H9 (cell line): ENCODE measurements at regions not wholly inside any gene's neighbourhood (a gene's known extent, or its start where the extent isn't known, plus 50 kb on each side); places are given as distances from the start of the nearest gene placed in this dataset.
A peak's percentile ranks its signal among the peaks of the same experiment; 100 is the strongest.

Experiments used
- DNase-seq: peaks from one replicate; pipeline ENCODE4 v3.0.0-alpha.2; 2017
- H2AFZ ChIP-seq: one replicate; pipeline ENCODE4 v1.6.1; 2013; ENCODE audit warnings: mild to moderate bottlenecking, low read length, control low read depth, moderate library complexity
- H2AK5ac ChIP-seq: 2 replicates; pipeline ENCODE4 v1.6.1; 2013; ENCODE audit warnings: low read length, control low read depth, mixed read lengths; ENCODE audit not compliant: insufficient read length
- H2BK120ac ChIP-seq: one replicate; pipeline ENCODE4 v1.6.1; 2013; ENCODE audit warnings: low read depth, mild to moderate bottlenecking, low read length, control low read depth, inconsistent platforms; ENCODE audit not compliant: poor library complexity, severe bottlenecking
- H2BK12ac ChIP-seq: 2 replicates; pipeline ENCODE4 v1.6.1; 2013; ENCODE audit warnings: low read length, control low read depth, mixed read lengths, low read depth; ENCODE audit not compliant: insufficient read length
- H2BK15ac ChIP-seq: 2 replicates; pipeline ENCODE4 v1.6.1; 2013; ENCODE audit warnings: low read depth, low read length, control low read depth
- H2BK20ac ChIP-seq: one replicate; pipeline ENCODE4 v1.6.1; 2013; ENCODE audit warnings: low read depth, mild to moderate bottlenecking, low read length, control low read depth, inconsistent platforms; ENCODE audit not compliant: poor library complexity, severe bottlenecking
- H2BK5ac ChIP-seq: 2 replicates; pipeline ENCODE4 v1.6.1; 2013; ENCODE audit warnings: low read length, control low read depth, mixed read lengths; ENCODE audit not compliant: insufficient read length
- H3K14ac ChIP-seq: 2 replicates; pipeline ENCODE4 v1.6.1; 2013; ENCODE audit warnings: low read length, control low read depth; ENCODE audit not compliant: insufficient read depth
- H3K18ac ChIP-seq: 2 replicates; pipeline ENCODE4 v1.6.1; 2013; ENCODE audit warnings: low read depth, mild to moderate bottlenecking, mixed read lengths, low read length, control low read depth; ENCODE audit not compliant: insufficient read length
- H3K23ac ChIP-seq: 2 replicates; pipeline ENCODE4 v1.6.1; 2013; ENCODE audit warnings: low read length, control low read depth, mixed read lengths, low read depth; ENCODE audit not compliant: insufficient read length
- H3K23me2 ChIP-seq: 2 replicates; pipeline ENCODE4 v1.6.1; 2013; ENCODE audit warnings: low read depth, mild to moderate bottlenecking, mixed read lengths, low read length, control low read depth; ENCODE audit not compliant: insufficient read length, poor library complexity, severe bottlenecking
- H3K27ac ChIP-seq: 2 replicates; pipeline ENCODE4 v1.5.1; 2013; ENCODE audit warnings: low read length, control low read depth, mixed read lengths, low read depth; ENCODE audit not compliant: insufficient read length
- H3K27me3 ChIP-seq: 2 replicates; pipeline ENCODE4 v1.6.1; 2013; ENCODE audit warnings: low read length, control low read depth, inconsistent platforms; ENCODE audit not compliant: insufficient read depth
- H3K4ac ChIP-seq: 2 replicates; pipeline ENCODE4 v1.6.1; 2013; ENCODE audit warnings: low read depth, mild to moderate bottlenecking, control low read depth, inconsistent platforms, low read length, moderate library complexity
- H3K4me1 ChIP-seq: 2 replicates; pipeline ENCODE4 v1.6.1; 2013; ENCODE audit warnings: low read length, control low read depth, inconsistent platforms; ENCODE audit not compliant: insufficient read depth
- H3K4me2 ChIP-seq: 2 replicates; pipeline ENCODE4 v1.6.1; 2013; ENCODE audit warnings: low read length, control low read depth, mixed read lengths; ENCODE audit not compliant: insufficient read length, insufficient read depth
- H3K56ac ChIP-seq: 2 replicates; pipeline ENCODE4 v1.6.1; 2013; ENCODE audit warnings: low read depth, mild to moderate bottlenecking, mixed read lengths, low read length, control low read depth; ENCODE audit not compliant: insufficient read length
- H3K79me1 ChIP-seq: 2 replicates; pipeline ENCODE4 v1.6.1; 2013; ENCODE audit warnings: low read depth, mild to moderate bottlenecking, moderate library complexity, low read length, control low read depth, inconsistent platforms; ENCODE audit not compliant: insufficient read depth, poor library complexity, severe bottlenecking
- H3K79me2 ChIP-seq: 2 replicates; pipeline ENCODE4 v1.6.1; 2013; ENCODE audit warnings: low read length, control low read depth, inconsistent platforms; ENCODE audit not compliant: insufficient read depth
- H3K9ac ChIP-seq: 2 replicates; pipeline ENCODE4 v1.6.1; 2013; ENCODE audit warnings: low read length, control low read depth, mixed read lengths; ENCODE audit not compliant: insufficient read length; ENCODE audit errors: extremely low read depth
- H3K9me3 ChIP-seq: one replicate; pipeline ENCODE4 v1.6.1; 2013; ENCODE audit warnings: low read depth, low read length, inconsistent platforms; ENCODE audit not compliant: control insufficient read depth
- H3T11ph ChIP-seq: one replicate; pipeline ENCODE4 v1.6.1; 2013; ENCODE audit warnings: mild to moderate bottlenecking, low read length, control low read depth, inconsistent platforms
- H4K20me1 ChIP-seq: one replicate; pipeline ENCODE4 v1.6.1; 2013; ENCODE audit not compliant: control insufficient read depth, insufficient read length, insufficient read depth
- H4K5ac ChIP-seq: 2 replicates; pipeline ENCODE4 v1.6.1; 2013; ENCODE audit warnings: low read depth, mild to moderate bottlenecking, mixed read lengths, low read length, control low read depth; ENCODE audit not compliant: insufficient read length
- H4K8ac ChIP-seq: replicated peaks from 2 replicates; pipeline ENCODE4 v1.6.1; 2013; ENCODE audit warnings: low read length, control low read depth, mixed read lengths, low read depth; ENCODE audit not compliant: insufficient read length
- H4K91ac ChIP-seq: 2 replicates; pipeline ENCODE4 v1.6.1; 2013; ENCODE audit warnings: low read depth, mild to moderate bottlenecking, moderate library complexity, mixed read lengths, low read length, control low read depth; ENCODE audit not compliant: insufficient read length
- H3K27ac Mint-ChIP-seq, 3 experiments: 2 replicates in 2 of 3; 3 replicates in 1 of 3; pipeline ENCODE4 v1.8.0; 2020 to 2021; ENCODE audit warnings: mixed read lengths in 3 of 3, mild to moderate bottlenecking in 1 of 3, moderate library complexity in 1 of 3
- H3K27me3 Mint-ChIP-seq: 2 replicates; pipeline ENCODE4 v1.8.0; 2021; ENCODE audit warnings: low read depth, mild to moderate bottlenecking, moderate library complexity, mixed read lengths
- H3K36me3 Mint-ChIP-seq, 3 experiments: 2 replicates in 2 of 3; 3 replicates in 1 of 3; pipeline ENCODE4 v1.8.0; 2020 to 2021; ENCODE audit warnings: low read depth in 3 of 3, mixed read lengths in 3 of 3; ENCODE audit not compliant: insufficient read depth in 1 of 3
- H3K4me1 Mint-ChIP-seq, 2 experiments: 2 replicates each; pipeline ENCODE4 v1.8.0; 2020; ENCODE audit warnings: mixed read lengths in 2 of 2
- H3K4me3 Mint-ChIP-seq, 2 experiments: 2 replicates in 1 of 2; 3 replicates in 1 of 2; pipeline ENCODE4 v1.8.0; 2020 to 2021; ENCODE audit warnings: mild to moderate bottlenecking in 2 of 2, mixed read lengths in 2 of 2, moderate library complexity in 1 of 2
- H3K9me3 Mint-ChIP-seq, 2 experiments: 2 replicates in 1 of 2; 3 replicates in 1 of 2; pipeline ENCODE4 v1.8.0; 2020; ENCODE audit warnings: mild to moderate bottlenecking in 2 of 2, mixed read lengths in 2 of 2, moderate library complexity in 1 of 2
- WGBS: extraction: QIAGEN DNeasy Blood & Tissue Kit; methylation state at CpG from one replicate; pipeline ENCODE4 v1.1.7; 2013; ENCODE audit warnings: missing lambda C conversion rate, low lambda C conversion rate, mixed read lengths; ENCODE audit not compliant: insufficient read length; ENCODE audit errors: extremely low coverage; 5-methylcytosine and 5-hydroxymethylcytosine counted together
- TF ChIP-seq, protein P1 (sequence below): fragments of 200-600 bp; sonication (generic); conservative IDR thresholded peaks from 3 replicates; pipeline ENCODE4 v1.8.0; 2021; ENCODE audit warnings: antibody characterized with exemption, mild to moderate bottlenecking

DNA sequence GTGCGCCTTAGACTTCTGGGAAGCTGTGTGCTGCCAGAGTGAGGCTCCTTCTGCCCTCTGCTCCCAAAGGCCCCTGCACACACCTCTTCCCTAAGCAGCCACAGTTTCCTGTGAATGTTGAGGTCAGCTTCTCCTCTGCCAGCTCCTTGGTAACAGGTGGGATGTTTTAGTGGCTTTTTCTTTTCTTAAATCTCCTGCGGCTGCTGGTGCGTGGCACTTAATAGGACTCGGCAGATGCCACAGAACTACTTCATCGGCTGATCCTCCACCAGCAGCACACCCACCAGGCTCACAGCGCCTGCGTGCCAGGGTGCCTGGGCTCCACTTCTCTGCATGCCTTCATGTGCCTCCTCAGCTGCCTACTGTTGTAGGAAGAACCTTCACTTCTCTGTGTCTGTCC is 87.8 kb downstream of the RCN1 start:
- Mint-ChIP-seq H3K4me1 (peaks cover 9 to 11% of the 10 kb centered on the region in 2 experiments; a peak in 3 of 4 replicates), H3K9me3 (no peaks in the 10 kb centered on the region), H3K27me3 (peaks cover 5% of the 10 kb centered on the region; the same call in 1 of the 2 replicates), H3K27ac (0 out of 7 replicates have a peak overlapping the region, but pooled peaks of 1 of the 3 experiments have one; percentile 26), H3K4me3 (no peak overlapping the region), H3K36me3 (no peaks in the 10 kb centered on the region)
- Histone ChIP-seq H3K14ac (no peak overlapping the region), H3K4me2 (no peak overlapping the region), H2BK5ac (no peak overlapping the region), H3K79me2 (no peaks in the 10 kb centered on the region), H3K18ac (no peak overlapping the region), H4K5ac (no peak overlapping the region), H3K4me1 (no peaks in the 10 kb centered on the region), H4K91ac (no peak overlapping the region), H3K79me1 (no peaks in the 10 kb centered on the region), H3K9ac (no peak overlapping the region), H2AFZ (no peak overlapping the region), H4K8ac (no peak overlapping the region), H3K4ac (no peak overlapping the region), H3T11ph (no peak overlapping the region), H2BK20ac (no peak overlapping the region), H3K56ac (no peak overlapping the region), H2AK5ac (no peak overlapping the region), H3K27me3 (no peaks in the 10 kb centered on the region), H3K23me2 (no peaks in the 10 kb centered on the region), H3K27ac (no peak overlapping the region), H3K23ac (no peak overlapping the region), H2BK12ac (no peak overlapping the region), H2BK120ac (no peak overlapping the region), H3K9me3 (no peaks in the 10 kb centered on the region), H2BK15ac (no peak overlapping the region), H4K20me1 (no peaks in the 10 kb centered on the region)
- no CpG with 5 or more reads among the region's 7 CpGs for WGBS
- DNase-seq: no peak
- TF ChIP-seq, protein P1, sequence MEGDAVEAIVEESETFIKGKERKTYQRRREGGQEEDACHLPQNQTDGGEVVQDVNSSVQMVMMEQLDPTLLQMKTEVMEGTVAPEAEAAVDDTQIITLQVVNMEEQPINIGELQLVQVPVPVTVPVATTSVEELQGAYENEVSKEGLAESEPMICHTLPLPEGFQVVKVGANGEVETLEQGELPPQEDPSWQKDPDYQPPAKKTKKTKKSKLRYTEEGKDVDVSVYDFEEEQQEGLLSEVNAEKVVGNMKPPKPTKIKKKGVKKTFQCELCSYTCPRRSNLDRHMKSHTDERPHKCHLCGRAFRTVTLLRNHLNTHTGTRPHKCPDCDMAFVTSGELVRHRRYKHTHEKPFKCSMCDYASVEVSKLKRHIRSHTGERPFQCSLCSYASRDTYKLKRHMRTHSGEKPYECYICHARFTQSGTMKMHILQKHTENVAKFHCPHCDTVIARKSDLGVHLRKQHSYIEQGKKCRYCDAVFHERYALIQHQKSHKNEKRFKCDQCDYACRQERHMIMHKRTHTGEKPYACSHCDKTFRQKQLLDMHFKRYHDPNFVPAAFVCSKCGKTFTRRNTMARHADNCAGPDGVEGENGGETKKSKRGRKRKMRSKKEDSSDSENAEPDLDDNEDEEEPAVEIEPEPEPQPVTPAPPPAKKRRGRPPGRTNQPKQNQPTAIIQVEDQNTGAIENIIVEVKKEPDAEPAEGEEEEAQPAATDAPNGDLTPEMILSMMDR: no peak
